K562 (cell line): ENCODE measurements at regions not wholly inside any gene's neighbourhood (a gene's known extent, or its start where the extent isn't known, plus 50 kb on each side); places are given as distances from the start of the nearest gene placed in this dataset.
A peak's percentile ranks its signal among the peaks of the same experiment; 100 is the strongest.

ENCODE experiments used
- ARID1B ChIP-seq: fragments of 450-650 bp; IDR thresholded peaks from 2 replicates; pipeline ENCODE4 v1.6.1; 2016; ENCODE audit warnings: antibody characterized with exemption, mild to moderate bottlenecking, inconsistent platforms
- BCLAF1 ChIP-seq, 2 experiments: fragments of 450-650 bp in 1 of 2; IDR thresholded peaks; 2 replicates each; pipeline ENCODE4 v1.6.1; 2011 to 2017; ENCODE audit warnings: low read depth in 2 of 2, antibody characterized with exemption in 1 of 2, borderline replicate concordance in 1 of 2, low read length in 1 of 2, mild to moderate bottlenecking in 1 of 2, mixed read lengths in 1 of 2; ENCODE audit not compliant: control insufficient read depth in 1 of 2
- CREB3L1 ChIP-seq: fragments of 450-650 bp; IDR thresholded peaks from 2 replicates; pipeline ENCODE4 v1.6.1; 2014; ENCODE audit warnings: low read depth, mild to moderate bottlenecking, moderate library complexity, borderline replicate concordance
- KAT2B ChIP-seq: IDR thresholded peaks from one replicate; pipeline ENCODE4 v1.6.1; 2012; ENCODE audit warnings: low read depth, mild to moderate bottlenecking, control low read depth, inconsistent platforms, low read length, moderate library complexity
- KDM5B ChIP-seq: fragments of 200-600 bp; sonication (generic); IDR thresholded peaks from 2 replicates; pipeline ENCODE4 v1.6.1; 2012; ENCODE audit warnings: low read depth, mild to moderate bottlenecking, moderate library complexity, low read length, control low read depth, inconsistent platforms; ENCODE audit not compliant: insufficient replicate concordance
- MBD2 ChIP-seq: sonication (generic); IDR thresholded peaks from 2 replicates; pipeline ENCODE4 v1.6.1; 2016; ENCODE audit warnings: low read depth, borderline replicate concordance
- POLR3A ChIP-seq: IDR thresholded peaks from 2 replicates; pipeline ENCODE4 v1.6.1; 2011; ENCODE audit warnings: borderline replicate concordance, mild to moderate bottlenecking, moderate library complexity; ENCODE audit not compliant: insufficient read length, insufficient read depth; ENCODE audit errors: extremely low read depth
- RHOXF2B ChIP-seq: fragments of 250-450 bp; sonication (Bioruptor Pico); conservative IDR thresholded peaks from 2 replicates; pipeline ENCODE4 v1.5.1; 2021
- XRCC4 ChIP-seq: IDR thresholded peaks from one replicate; pipeline ENCODE4 v1.6.1; 2011; ENCODE audit not compliant: insufficient read depth, insufficient read length; ENCODE audit errors: extremely low read depth
- ZC3H8 ChIP-seq: fragments of 450-650 bp; IDR thresholded peaks from 2 replicates; pipeline ENCODE4 v1.6.1; 2017
- ZNF12 ChIP-seq: sonication (generic); formaldehyde crosslinking; IDR thresholded peaks from 2 replicates; pipeline ENCODE4 v1.4.0; 2020; ENCODE audit warnings: mild to moderate bottlenecking, missing genetic modification reagents
- ZNF436 ChIP-seq: fragments of 250-450, 450-650 bp; sonication (Bioruptor Pico); formaldehyde crosslinking; IDR thresholded peaks from 2 replicates; pipeline ENCODE4 v1.7.0; 2020; ENCODE audit warnings: mild to moderate bottlenecking
- TF ChIP-seq, protein P1 (sequence below): fragments of 450-650 bp; IDR thresholded peaks from 2 replicates; pipeline ENCODE4 v1.6.1; 2017; ENCODE audit warnings: antibody characterized with exemption, mild to moderate bottlenecking
- TF ChIP-seq, protein P2 (sequence below): fragments of 250-450 bp; sonication (Bioruptor Pico); IDR thresholded peaks from 2 replicates; pipeline ENCODE4 v1.4.0; 2020; ENCODE audit warnings: borderline replicate concordance

DNA sequence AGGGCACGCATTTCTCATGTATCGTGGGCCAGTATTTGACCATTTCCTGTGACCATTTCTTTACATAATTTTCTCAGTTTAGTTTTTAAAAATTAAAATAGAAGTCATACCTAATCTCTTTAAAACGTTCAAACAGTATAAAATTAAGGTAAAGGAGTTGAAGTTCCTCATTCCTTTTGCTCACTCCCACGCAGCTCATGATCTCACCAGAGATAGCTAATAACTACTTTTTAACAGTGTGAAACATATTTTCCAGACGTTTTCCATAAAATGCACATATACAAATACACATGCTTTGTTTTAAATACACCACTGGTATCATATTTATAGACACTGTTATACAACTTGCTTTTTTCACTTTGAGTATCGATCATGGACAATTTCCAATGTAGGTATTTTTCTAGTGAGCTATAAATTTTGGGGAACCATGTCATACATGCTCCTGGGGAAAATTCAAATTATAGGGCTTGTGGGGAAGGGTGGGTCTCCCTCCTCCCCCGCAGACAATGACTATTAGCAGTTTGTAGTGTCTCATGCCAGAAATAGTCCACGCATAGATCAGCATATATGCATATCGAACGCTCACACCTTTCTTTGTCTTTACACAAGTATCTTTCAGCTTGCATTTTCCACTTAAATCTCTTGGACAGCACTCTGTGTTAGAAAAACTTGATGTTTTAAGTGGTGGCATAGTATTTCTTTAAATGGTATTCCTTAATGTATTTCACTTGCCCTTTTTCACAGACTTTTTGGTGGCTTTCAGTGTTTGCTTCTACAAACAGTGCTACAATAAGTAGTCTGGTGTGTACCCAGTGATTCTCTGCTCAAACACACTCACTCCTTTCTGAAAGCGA lies 145.5 kb upstream of the ZNF217 start (continued):
- TF ChIP-seq, protein P1, sequence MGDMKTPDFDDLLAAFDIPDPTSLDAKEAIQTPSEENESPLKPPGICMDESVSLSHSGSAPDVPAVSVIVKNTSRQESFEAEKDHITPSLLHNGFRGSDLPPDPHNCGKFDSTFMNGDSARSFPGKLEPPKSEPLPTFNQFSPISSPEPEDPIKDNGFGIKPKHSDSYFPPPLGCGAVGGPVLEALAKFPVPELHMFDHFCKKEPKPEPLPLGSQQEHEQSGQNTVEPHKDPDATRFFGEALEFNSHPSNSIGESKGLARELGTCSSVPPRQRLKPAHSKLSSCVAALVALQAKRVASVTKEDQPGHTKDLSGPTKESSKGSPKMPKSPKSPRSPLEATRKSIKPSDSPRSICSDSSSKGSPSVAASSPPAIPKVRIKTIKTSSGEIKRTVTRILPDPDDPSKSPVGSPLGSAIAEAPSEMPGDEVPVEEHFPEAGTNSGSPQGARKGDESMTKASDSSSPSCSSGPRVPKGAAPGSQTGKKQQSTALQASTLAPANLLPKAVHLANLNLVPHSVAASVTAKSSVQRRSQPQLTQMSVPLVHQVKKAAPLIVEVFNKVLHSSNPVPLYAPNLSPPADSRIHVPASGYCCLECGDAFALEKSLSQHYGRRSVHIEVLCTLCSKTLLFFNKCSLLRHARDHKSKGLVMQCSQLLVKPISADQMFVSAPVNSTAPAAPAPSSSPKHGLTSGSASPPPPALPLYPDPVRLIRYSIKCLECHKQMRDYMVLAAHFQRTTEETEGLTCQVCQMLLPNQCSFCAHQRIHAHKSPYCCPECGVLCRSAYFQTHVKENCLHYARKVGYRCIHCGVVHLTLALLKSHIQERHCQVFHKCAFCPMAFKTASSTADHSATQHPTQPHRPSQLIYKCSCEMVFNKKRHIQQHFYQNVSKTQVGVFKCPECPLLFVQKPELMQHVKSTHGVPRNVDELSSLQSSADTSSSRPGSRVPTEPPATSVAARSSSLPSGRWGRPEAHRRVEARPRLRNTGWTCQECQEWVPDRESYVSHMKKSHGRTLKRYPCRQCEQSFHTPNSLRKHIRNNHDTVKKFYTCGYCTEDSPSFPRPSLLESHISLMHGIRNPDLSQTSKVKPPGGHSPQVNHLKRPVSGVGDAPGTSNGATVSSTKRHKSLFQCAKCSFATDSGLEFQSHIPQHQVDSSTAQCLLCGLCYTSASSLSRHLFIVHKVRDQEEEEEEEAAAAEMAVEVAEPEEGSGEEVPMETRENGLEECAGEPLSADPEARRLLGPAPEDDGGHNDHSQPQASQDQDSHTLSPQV = no peak; the same call in 1 of the 2 replicates
- TF ChIP-seq, protein P2, sequence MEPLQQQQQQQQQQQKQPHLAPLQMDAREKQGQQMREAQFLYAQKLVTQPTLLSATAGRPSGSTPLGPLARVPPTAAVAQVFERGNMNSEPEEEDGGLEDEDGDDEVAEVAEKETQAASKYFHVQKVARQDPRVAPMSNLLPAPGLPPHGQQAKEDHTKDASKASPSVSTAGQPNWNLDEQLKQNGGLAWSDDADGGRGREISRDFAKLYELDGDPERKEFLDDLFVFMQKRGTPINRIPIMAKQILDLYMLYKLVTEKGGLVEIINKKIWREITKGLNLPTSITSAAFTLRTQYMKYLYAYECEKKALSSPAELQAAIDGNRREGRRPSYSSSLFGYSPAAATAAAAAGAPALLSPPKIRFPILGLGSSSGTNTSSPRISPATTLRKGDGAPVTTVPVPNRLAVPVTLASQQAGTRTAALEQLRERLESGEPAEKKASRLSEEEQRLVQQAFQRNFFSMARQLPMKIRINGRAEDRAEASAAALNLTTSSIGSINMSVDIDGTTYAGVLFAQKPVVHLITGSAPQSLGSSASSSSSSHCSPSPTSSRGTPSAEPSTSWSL (CRISPR knock-in tag) = no peak
- no peak for TF ChIP-seq XRCC4
- peak; percentile 64 for TF ChIP-seq ARID1B
- TF ChIP-seq KDM5B = no peak
- no peak for TF ChIP-seq CREB3L1
- TF ChIP-seq KAT2B = no peak
- TF ChIP-seq ZC3H8 = no peak
- no peak for TF ChIP-seq ZNF12
- TF ChIP-seq ZNF436 = no peak
- TF ChIP-seq BCLAF1 (IDR thresholded peaks at IDR 0.05; ENCODE audit: borderline replicate concordance in 1 of 2, control insufficient read depth in 1 of 2, low read depth in 2 of 2, low read length in 1 of 2) = peak in 1 of 2 experiments; percentile 53; a peak in 1 of 4 replicates
- no peak for TF ChIP-seq RHOXF2B (CRISPR knock-in tag)
- TF ChIP-seq MBD2 = no peak
- no peak for TF ChIP-seq POLR3A
